B cell (primary cell): ENCODE measurements at regions not wholly inside any gene's neighbourhood (a gene's known extent, or its start where the extent isn't known, plus 50 kb on each side); places are given as distances from the start of the nearest gene placed in this dataset.

ENCODE experiments used
- EZH2 ChIP-seq: IDR thresholded peaks from 2 replicates; pipeline ENCODE4 v1.6.1; 2012; ENCODE audit warnings: borderline replicate concordance, low read depth, mild to moderate bottlenecking, moderate library complexity, low read length; ENCODE audit not compliant: insufficient read depth, poor library complexity, severe bottlenecking
- TF ChIP-seq, protein P1 (sequence below): fragments of 200-600 bp; IDR thresholded peaks from one replicate; pipeline ENCODE4 v1.8.0; 2022; ENCODE audit warnings: antibody characterized with exemption, mild to moderate bottlenecking

- TF ChIP-seq, protein P1, sequence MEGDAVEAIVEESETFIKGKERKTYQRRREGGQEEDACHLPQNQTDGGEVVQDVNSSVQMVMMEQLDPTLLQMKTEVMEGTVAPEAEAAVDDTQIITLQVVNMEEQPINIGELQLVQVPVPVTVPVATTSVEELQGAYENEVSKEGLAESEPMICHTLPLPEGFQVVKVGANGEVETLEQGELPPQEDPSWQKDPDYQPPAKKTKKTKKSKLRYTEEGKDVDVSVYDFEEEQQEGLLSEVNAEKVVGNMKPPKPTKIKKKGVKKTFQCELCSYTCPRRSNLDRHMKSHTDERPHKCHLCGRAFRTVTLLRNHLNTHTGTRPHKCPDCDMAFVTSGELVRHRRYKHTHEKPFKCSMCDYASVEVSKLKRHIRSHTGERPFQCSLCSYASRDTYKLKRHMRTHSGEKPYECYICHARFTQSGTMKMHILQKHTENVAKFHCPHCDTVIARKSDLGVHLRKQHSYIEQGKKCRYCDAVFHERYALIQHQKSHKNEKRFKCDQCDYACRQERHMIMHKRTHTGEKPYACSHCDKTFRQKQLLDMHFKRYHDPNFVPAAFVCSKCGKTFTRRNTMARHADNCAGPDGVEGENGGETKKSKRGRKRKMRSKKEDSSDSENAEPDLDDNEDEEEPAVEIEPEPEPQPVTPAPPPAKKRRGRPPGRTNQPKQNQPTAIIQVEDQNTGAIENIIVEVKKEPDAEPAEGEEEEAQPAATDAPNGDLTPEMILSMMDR: no peak
- TF ChIP-seq EZH2: no peak
Observed at GRCh38 chr2:15858466-15858865, 81.9 kb upstream of the MYCN start.
